Astrocyte of the cerebellum (primary cell): ENCODE measurements at regions not wholly inside any gene's neighbourhood (a gene's known extent, or its start where the extent isn't known, plus 50 kb on each side); places are given as distances from the start of the nearest gene placed in this dataset.
A peak's percentile ranks its signal among the peaks of the same experiment; 100 is the strongest.

ENCODE experiments used
- DNase-seq: peaks from one replicate; pipeline ENCODE4 v3.0.0-alpha.2; 2011; ENCODE audit warnings: low read depth
- H3K4me3 ChIP-seq: 2 replicates; pipeline ENCODE4 v1.5.1; 2011; ENCODE audit warnings: mild to moderate bottlenecking, low read depth, low read length, moderate library complexity
- in situ Hi-C: cut with HindIII; loops from 2 replicates; pipeline ENCODE4 v1.10.0; 2017; ENCODE audit warnings: low sequenced_read_pairs
- TF ChIP-seq, protein P1 (sequence below): IDR thresholded peaks from 2 replicates; pipeline ENCODE4 v1.5.1; 2012; ENCODE audit warnings: low read length, low read depth, moderate library complexity, mild to moderate bottlenecking; ENCODE audit errors: missing control alignments

DNA sequence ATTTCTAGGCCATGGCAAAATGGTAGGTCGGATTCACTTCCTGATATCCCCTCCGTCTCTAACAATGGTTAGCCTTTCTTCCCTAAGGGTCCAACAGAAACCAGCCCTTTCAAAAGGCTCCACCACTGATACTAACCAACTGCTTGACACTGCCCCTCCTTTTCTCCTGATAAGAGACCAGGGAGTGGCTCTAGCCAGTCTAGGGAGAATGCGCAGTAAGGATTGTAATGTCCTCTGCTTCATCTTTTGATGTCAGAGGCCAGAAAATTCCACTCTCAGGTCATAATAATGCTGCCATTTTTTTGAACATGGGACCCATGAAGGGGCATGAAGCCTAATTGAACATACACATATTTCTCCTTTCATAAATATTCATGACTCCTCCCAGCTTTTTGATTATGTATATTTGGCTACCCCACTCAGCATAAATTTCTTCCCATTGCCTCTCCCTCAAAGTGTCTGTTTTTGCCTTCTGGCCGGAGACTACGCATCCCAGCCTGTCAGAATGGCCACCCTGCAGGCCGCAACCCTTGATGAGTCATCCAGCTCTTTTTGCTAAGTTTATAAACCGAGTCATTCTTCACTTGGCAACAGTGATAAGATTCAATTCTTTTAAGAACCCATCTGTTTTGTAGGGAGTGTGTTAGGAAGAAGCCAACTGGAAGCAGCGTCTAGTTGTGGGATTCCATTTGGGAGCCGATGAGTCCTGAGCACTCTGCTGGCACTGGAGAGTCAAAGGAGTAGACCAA is 189.0 kb upstream of the MCTP2 start:
- no peak overlapping the region for H3K4me3 ChIP-seq
- DNase-seq = peak; percentile 40
- in situ Hi-C loops = no loop called here
- TF ChIP-seq, protein P1, sequence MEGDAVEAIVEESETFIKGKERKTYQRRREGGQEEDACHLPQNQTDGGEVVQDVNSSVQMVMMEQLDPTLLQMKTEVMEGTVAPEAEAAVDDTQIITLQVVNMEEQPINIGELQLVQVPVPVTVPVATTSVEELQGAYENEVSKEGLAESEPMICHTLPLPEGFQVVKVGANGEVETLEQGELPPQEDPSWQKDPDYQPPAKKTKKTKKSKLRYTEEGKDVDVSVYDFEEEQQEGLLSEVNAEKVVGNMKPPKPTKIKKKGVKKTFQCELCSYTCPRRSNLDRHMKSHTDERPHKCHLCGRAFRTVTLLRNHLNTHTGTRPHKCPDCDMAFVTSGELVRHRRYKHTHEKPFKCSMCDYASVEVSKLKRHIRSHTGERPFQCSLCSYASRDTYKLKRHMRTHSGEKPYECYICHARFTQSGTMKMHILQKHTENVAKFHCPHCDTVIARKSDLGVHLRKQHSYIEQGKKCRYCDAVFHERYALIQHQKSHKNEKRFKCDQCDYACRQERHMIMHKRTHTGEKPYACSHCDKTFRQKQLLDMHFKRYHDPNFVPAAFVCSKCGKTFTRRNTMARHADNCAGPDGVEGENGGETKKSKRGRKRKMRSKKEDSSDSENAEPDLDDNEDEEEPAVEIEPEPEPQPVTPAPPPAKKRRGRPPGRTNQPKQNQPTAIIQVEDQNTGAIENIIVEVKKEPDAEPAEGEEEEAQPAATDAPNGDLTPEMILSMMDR = no peak

DNA sequence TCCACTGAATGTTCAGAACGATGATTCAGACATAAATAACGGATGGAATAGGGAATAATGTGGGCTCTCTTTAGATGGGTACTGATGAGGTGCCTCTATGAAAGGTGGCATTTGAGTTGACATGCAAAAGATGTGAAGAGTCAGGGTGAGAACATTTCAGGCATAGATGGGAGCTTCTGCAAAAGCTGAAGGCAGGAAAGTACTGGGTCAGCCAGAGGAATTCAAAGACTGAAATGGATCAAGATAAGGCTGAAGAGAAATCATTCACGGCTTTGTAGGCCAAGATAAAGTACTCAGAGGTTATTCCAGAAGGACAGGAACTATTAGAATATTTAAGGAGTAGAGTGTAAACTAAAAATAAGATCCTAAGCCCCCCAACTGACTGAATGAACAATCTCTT is 189.6 kb upstream of the MCTP2 start:
- no peak for DNase-seq
- TF ChIP-seq, protein P1 = no peak
- in situ Hi-C loops = no loop called here
- H3K4me3 ChIP-seq = no peak overlapping the region

DNA sequence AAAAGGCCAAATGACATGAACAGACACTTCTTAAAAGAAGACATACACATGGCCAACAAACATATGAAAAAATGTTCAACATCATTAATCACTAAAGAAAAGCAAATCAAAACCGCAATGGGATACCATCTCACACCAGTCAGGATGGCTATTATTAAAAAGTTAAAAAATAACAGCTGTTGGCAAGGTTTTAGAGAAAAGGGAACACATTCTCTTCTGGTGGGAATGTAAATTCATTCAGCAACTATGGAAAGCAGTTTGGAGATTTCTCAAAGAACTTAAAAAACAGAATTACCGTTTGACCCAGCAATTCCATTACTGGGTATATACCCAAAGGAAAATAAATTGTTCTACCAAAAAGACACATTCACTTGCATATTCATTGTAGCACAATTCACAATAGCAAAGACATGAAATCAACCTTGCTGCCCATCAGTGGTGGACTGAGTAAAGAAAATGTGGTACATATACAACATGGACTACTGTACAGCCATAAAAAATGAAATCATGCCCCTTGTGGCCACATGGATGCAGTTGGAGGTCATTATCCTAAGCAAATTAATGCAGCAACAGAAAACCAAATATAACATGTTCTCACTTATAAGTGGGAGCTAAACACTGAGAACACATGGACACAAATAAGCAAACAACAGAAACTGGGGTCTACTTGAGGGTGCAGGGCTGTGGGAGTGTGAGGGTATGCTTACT is 190.7 kb upstream of the MCTP2 start:
- TF ChIP-seq, protein P1 = no peak

DNA sequence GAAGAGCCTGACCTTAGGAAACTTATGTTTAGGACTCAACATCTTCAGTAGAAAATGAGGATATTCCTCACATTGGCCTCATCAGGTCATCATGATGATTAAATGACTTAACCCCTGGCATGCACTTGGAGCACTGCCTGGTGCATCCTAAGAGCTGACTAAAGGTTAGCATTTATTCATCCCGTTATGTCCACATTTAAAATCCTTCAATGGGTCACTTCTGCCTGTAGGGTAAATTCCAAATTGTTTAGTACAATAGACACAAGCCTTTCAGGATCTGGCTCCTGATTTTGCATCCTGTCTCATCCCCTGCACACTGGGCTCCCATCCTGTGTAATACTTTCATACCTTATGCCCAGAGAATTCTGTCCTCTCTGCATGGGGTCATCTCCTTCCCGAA is 195.2 kb upstream of the MCTP2 start:
- no peak for DNase-seq
- H3K4me3 ChIP-seq = no peak overlapping the region
- in situ Hi-C loops = no loop called here
- TF ChIP-seq, protein P1 = no peak

More for the DNA sequence above, 190.7 kb upstream of the MCTP2 start:
- no peak for DNase-seq
- no peak overlapping the region for H3K4me3 ChIP-seq
- in situ Hi-C loops = no loop called here

DNA sequence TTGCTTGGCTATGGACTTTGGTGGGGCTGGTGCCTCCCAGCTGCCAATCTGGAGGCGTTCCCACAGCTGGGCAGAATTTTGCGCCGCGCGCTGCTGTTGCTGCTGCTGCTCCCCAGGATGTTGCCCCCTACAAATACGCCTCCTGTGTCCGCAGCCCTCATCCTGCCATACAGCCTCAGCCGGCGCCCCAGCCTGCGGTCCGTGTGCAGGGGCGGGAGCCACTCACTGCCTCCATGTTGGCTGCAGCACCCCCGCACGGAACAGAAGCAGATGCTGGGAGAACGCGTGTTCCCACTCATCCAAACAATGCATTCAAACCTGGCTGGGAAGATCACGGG is 197.7 kb upstream of the MCTP2 start:
- no peak overlapping the region for H3K4me3 ChIP-seq
- in situ Hi-C loops = no loop called here
- no peak for DNase-seq
- TF ChIP-seq, protein P1 = no peak

DNA sequence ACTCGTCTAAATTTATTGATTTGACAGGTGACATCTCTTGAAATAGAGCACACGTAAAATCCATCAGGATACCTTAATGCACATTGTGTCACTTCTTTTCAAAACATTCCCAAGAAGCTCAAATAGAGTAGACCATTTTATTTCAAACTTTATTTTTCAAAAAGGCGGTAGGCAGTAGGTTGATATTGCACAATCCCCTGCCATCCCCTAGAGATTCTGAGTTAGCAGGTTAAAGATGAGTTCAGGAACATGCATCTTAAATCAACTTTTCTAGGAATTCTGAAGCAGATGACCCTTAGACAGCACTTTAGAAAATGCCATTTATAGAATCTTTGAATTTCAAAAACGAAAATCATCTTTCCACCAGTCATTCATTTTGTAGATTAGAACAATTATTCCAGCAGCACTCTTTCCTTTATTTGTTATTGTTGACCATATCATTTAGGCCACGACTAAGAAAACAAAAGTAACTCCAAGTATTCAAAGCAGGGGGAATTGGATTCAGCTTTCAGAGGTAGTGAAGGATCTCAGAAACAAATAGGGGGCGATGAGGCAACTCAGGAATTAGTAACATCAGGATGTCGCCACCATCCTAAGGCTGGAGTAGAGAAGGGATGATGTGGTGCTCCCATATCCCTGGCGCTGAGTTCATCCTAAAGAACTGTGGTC is 198.2 kb upstream of the MCTP2 start:
- TF ChIP-seq, protein P1 = no peak
- no peak for DNase-seq
- in situ Hi-C loops = no loop called here
- no peak overlapping the region for H3K4me3 ChIP-seq
